Ovary (tissue), 7 donors: ENCODE measurements at regions not wholly inside any gene's neighbourhood (a gene's known extent, or its start where the extent isn't known, plus 50 kb on each side); places are given as distances from the start of the nearest gene placed in this dataset.

ENCODE experiments used
- DNase-seq, 5 donors: peaks; one replicate each; pipeline ENCODE4 v3.0.0-alpha.2; 2019 to 2020
- H3K27ac ChIP-seq, 2 donors: fragments of 200-600 bp; one replicate each; pipeline versions ENCODE4 v1.5.1 to v1.8.0; 2019 to 2022
- H3K27me3 ChIP-seq: fragments of 200-600 bp; one replicate; pipeline ENCODE4 v1.8.0; 2022
- H3K36me3 ChIP-seq: fragments of 200-600 bp; sonication (generic); one replicate; pipeline ENCODE4 v1.5.1; 2019
- H3K4me1 ChIP-seq: one replicate; pipeline ENCODE4 v1.8.1; 2013; ENCODE audit warnings: mild to moderate bottlenecking, moderate library complexity; ENCODE audit not compliant: insufficient read depth
- H3K4me3 ChIP-seq: fragments of 200-600 bp; sonication (generic); one replicate; pipeline ENCODE4 v1.5.1; 2017
- H3K9me3 ChIP-seq, 2 donors: fragments of 200-600 bp in 1 of 2; sonication (generic) in 1 of 2; one replicate each; pipeline versions ENCODE4 v1.5.1 to v1.8.1; 2013 to 2019; ENCODE audit warnings: mild to moderate bottlenecking in 1 of 2, moderate library complexity in 1 of 2
- EP300 ChIP-seq: sonication (generic); formaldehyde crosslinking; IDR thresholded peaks from one replicate; pipeline ENCODE4 v1.6.1; 2017; ENCODE audit warnings: antibody characterized with exemption
- POLR2A ChIP-seq: fragments of 450-650 bp; IDR thresholded peaks from one replicate; pipeline ENCODE4 v1.6.1; 2017; ENCODE audit warnings: antibody characterized with exemption, mild to moderate bottlenecking, moderate library complexity
- WGBS, 3 donors: extraction: QIAGEN DNeasy Blood & Tissue Kit in 1 of 3; methylation state at CpG; one replicate each; pipeline versions ENCODE4 v1.1.5 to v1.1.7; 2013 to 2017; 5-methylcytosine and 5-hydroxymethylcytosine counted together
- intact Hi-C, 4 donors: fragments of 100-400 bp; cut with DNase I; formaldehyde crosslinking; loops; one replicate each; pipeline versions ENCODE4 v1.11.0 to v1.15.1; 2022 to 2023
- TF ChIP-seq, protein P1 (sequence below), 3 donors: fragments of 450-650 bp in 2 of 3; fragments of 200-600 bp in 1 of 3; IDR thresholded peaks; one replicate each; pipeline versions ENCODE4 v1.5.1 to v1.8.0; 2016 to 2022; ENCODE audit warnings: antibody characterized with exemption in 3 of 3, mild to moderate bottlenecking in 1 of 3
- donor health status: DM: no; HTN: no; CAD: no; lungs with moderate emphysema.
- donor health status: DM: no; HTN: no; CAD: no.
- donor health status: Bipolar disorder and iron deficiency.
- donor health status: DM: no; HTN: no; CAD: no.
- donor health status: DM: yes; HTN: yes; CAD: no.

DNA sequence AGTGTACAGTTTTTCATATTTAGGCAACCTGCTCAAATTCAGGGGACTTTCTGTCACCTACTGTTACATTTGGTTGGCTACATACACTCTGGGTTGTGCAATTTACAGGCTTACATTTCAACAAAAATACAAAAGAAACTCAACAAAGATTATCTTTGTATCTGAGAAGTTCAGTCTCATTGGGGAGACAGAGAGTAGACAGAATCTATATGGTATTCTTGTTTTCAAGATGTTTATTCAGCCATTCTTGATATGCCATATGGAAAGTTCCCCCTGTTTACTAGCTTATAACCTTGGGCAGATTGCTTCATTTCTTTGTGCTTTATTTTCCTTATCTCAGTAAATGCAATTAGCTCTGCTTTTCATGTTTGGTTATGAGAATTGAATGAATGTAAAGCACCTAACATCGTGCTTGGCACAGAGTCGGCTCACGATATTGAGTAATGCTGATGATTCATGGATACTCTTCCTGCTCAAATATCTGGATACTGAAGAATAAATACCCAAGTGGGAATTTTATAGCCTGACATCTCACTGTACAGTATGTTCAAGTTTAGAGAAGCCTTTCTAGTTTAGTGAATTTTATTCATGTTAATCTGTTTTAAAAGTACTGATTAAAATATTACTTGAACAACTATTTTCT, 96.5 kb upstream of the PACRGL start:
- no peaks in the 10 kb centered on the region for H3K4me1 ChIP-seq
- WGBS, 3 donors = 58 to 64% (median 62%) methylated on average over 3 of the region's 3 CpGs
- intact Hi-C loops = no loop called here
- H3K9me3 ChIP-seq = no peaks in the 10 kb centered on the region
- no peaks in the 10 kb centered on the region for H3K36me3 ChIP-seq
- no peak overlapping the region for H3K27ac ChIP-seq
- no peak for DNase-seq
- H3K27me3 ChIP-seq = no peaks in the 10 kb centered on the region
- no peak overlapping the region for H3K4me3 ChIP-seq
- TF ChIP-seq, protein P1, sequence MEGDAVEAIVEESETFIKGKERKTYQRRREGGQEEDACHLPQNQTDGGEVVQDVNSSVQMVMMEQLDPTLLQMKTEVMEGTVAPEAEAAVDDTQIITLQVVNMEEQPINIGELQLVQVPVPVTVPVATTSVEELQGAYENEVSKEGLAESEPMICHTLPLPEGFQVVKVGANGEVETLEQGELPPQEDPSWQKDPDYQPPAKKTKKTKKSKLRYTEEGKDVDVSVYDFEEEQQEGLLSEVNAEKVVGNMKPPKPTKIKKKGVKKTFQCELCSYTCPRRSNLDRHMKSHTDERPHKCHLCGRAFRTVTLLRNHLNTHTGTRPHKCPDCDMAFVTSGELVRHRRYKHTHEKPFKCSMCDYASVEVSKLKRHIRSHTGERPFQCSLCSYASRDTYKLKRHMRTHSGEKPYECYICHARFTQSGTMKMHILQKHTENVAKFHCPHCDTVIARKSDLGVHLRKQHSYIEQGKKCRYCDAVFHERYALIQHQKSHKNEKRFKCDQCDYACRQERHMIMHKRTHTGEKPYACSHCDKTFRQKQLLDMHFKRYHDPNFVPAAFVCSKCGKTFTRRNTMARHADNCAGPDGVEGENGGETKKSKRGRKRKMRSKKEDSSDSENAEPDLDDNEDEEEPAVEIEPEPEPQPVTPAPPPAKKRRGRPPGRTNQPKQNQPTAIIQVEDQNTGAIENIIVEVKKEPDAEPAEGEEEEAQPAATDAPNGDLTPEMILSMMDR (IDR thresholded peaks at IDR 0.05) = no peak
- no peak for TF ChIP-seq EP300
- TF ChIP-seq POLR2A = no peak

DNA sequence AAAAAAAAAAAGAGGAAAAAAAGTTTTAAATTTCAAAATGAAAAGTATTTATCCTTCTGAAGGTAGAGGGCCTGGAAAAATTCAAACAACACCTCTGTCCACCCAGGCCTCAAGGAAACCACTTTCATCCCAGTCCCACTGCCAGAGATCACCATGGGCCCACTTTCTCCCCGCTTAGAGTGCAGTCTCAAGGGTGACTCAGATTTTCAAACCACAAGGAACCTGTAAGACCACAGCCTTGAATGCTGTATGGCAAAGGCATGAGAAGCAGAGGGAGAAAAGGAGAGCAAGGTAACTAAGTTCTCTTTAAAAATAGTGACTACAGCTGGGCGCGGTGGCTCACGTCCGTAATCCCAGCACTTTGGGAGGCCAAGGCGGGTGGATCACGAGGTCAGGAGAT, 87.9 kb upstream of the PACRGL start:
- no peak for DNase-seq
- no peaks in the 10 kb centered on the region for H3K27me3 ChIP-seq
- H3K36me3 ChIP-seq = no peaks in the 10 kb centered on the region
- H3K9me3 ChIP-seq = no peaks in the 10 kb centered on the region
- no peak overlapping the region for H3K27ac ChIP-seq
- 95 to 97% (median 97%) methylated on average over 7 of the region's 7 CpGs for WGBS, 3 donors
- H3K4me3 ChIP-seq = no peak overlapping the region
- intact Hi-C loops = no loop called here
- no peak for TF ChIP-seq EP300
- no peak for TF ChIP-seq POLR2A
- TF ChIP-seq, protein P1 (IDR thresholded peaks at IDR 0.05) = no peak
- H3K4me1 ChIP-seq = no peaks in the 10 kb centered on the region

DNA sequence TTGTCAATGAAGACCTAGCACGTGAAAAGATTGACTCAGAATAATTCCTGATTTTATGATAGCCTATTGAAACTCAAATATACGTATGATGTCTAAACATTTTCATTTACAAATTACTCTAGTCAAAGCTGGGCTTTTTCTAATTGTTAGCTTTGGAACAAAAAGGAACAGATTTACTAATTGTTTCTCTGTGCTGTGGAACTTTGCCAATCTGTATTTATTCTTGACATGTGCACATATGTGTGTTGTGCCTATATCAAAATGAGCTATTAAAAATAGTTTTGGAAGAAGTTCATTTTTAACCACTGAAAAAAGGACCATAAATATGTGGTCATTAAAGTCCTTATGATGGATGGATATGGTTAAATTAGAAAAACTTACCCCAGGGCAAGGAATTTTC, 85.4 kb upstream of the PACRGL start:
- intact Hi-C loops = no loop called here
- no peaks in the 10 kb centered on the region for H3K36me3 ChIP-seq
- DNase-seq = no peak
- no peaks in the 10 kb centered on the region for H3K27me3 ChIP-seq
- H3K9me3 ChIP-seq = no peaks in the 10 kb centered on the region
- no peak overlapping the region for H3K4me3 ChIP-seq
- 83 to 90% (median 85%) methylated on average over 2 of the region's 2 CpGs for WGBS, 3 donors
- TF ChIP-seq, protein P1 (IDR thresholded peaks at IDR 0.05) = no peak
- TF ChIP-seq POLR2A (no peak), EP300 (no peak)
- H3K27ac ChIP-seq = no peak overlapping the region
- peaks cover 6% of the 10 kb centered on the region for H3K4me1 ChIP-seq

DNA sequence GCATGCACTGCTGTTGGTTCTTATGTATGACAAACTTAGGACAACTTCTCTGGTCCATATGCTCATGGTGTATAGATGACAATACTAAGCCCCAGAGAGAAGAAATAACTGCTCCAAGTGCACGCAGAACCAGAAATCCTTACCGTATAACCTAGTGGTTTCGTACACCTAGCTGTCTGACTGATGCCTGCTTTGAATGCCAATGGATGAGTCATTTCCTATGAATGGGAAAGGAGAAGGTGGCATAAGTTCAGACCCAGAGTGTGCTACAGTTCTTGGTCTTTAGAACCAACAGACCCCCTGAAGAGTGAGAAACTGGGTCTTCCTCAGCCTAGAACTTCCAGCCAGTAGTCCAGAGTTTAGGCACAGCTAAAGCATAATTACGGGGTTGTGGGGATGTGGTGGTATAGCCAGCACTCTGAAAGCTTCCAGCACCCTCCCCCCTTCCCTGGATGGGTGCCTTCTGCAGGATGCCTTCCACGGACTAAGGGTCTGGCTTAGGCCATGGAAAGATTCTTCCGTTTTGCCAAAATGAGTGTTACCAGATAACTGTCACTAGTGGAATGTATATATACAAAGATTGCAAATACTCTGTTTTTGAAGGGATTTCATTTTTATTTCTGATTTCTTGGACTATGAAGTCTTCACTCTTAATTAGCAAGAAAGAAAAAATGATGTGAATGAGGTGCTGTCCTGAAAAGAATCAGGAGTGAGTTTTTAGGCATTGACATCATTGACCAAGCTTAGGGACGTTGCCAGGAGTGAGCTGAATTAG, 84.6 kb upstream of the PACRGL start:
- Histone ChIP-seq H3K27me3 (no peaks in the 10 kb centered on the region), H3K27ac (no peak overlapping the region), H3K36me3 (no peaks in the 10 kb centered on the region), H3K4me1 (peaks cover 6% of the 10 kb centered on the region), H3K4me3 (no peak overlapping the region), H3K9me3 (no peaks in the 10 kb centered on the region)
- 67 to 70% (median 68%) methylated on average over 7 of the region's 7 CpGs for WGBS, 3 donors
- TF ChIP-seq, protein P1 (IDR thresholded peaks at IDR 0.05) = no peak
- TF ChIP-seq POLR2A (no peak), EP300 (no peak)
- intact Hi-C loops = no loop called here
- DNase-seq = no peak
